Osteocyte (in vitro differentiated cells): ENCODE measurements at regions not wholly inside any gene's neighbourhood (a gene's known extent, or its start where the extent isn't known, plus 50 kb on each side); places are given as distances from the start of the nearest gene placed in this dataset.
A peak's percentile ranks its signal among the peaks of the same experiment; 100 is the strongest.

Experiments
- DNase-seq: peaks from one replicate; pipeline ENCODE4 v3.0.0; 2021; ENCODE audit warnings: mixed read lengths; ENCODE audit not compliant: unreplicated experiment; ENCODE audit errors: extremely low spot score
- H3K27ac Mint-ChIP-seq: one replicate; pipeline ENCODE4 v1.8.0; 2021; ENCODE audit warnings: mild to moderate bottlenecking, mixed read lengths; ENCODE audit not compliant: unreplicated experiment
- H3K27me3 Mint-ChIP-seq: one replicate; pipeline ENCODE4 v1.8.0; 2021; ENCODE audit warnings: mixed read lengths; ENCODE audit not compliant: unreplicated experiment
- H3K36me3 Mint-ChIP-seq: one replicate; pipeline ENCODE4 v1.8.0; 2021; ENCODE audit warnings: mixed read lengths; ENCODE audit not compliant: unreplicated experiment
- H3K4me1 Mint-ChIP-seq: one replicate; pipeline ENCODE4 v1.8.0; 2021; ENCODE audit warnings: mixed read lengths; ENCODE audit not compliant: unreplicated experiment
- H3K4me3 Mint-ChIP-seq: one replicate; pipeline ENCODE4 v1.8.0; 2021; ENCODE audit warnings: mild to moderate bottlenecking, moderate library complexity, mixed read lengths; ENCODE audit not compliant: unreplicated experiment
- H3K9me3 Mint-ChIP-seq: one replicate; pipeline ENCODE4 v1.8.0; 2021; ENCODE audit warnings: mixed read lengths; ENCODE audit not compliant: unreplicated experiment
- CTCF ChIP-seq: fragments of 200-600 bp; sonication (generic); IDR thresholded peaks from 2 replicates; pipeline ENCODE4 v1.5.0; 2021; ENCODE audit warnings: antibody characterized with exemption, mild to moderate bottlenecking, moderate library complexity

GRCh38 chr22:27312966-27313855 lies 488.3 kb downstream of the MN1 start:
- H3K27ac Mint-ChIP-seq = no peak overlapping the region

GRCh38 chr22:27314276-27314807 lies 487.2 kb downstream of the MN1 start:
- TF ChIP-seq CTCF = no peak
- Mint-ChIP-seq H3K36me3 (no peaks in the 10 kb centered on the region), H3K4me3 (no peak overlapping the region), H3K27ac (peak overlapping the region; percentile 25), H3K9me3 (no peaks in the 10 kb centered on the region), H3K4me1 (peaks cover 45% of the 10 kb centered on the region), H3K27me3 (no peaks in the 10 kb centered on the region)
- DNase-seq = no peak

More at GRCh38 chr22:27312966-27313855, 488.3 kb downstream of the MN1 start:
- DNase-seq = no peak
- Mint-ChIP-seq H3K9me3 (no peaks in the 10 kb centered on the region), H3K4me1 (peaks cover 42% of the 10 kb centered on the region), H3K27me3 (no peaks in the 10 kb centered on the region), H3K36me3 (no peaks in the 10 kb centered on the region), H3K4me3 (no peak overlapping the region)
- no peak for TF ChIP-seq CTCF

- H3K27me3 Mint-ChIP-seq = no peaks in the 10 kb centered on the region
- H3K36me3 Mint-ChIP-seq = no peaks in the 10 kb centered on the region
- no peak overlapping the region for H3K27ac Mint-ChIP-seq
- no peak overlapping the region for H3K4me3 Mint-ChIP-seq
- no peak for TF ChIP-seq CTCF
- peaks cover 36% of the 10 kb centered on the region for H3K4me1 Mint-ChIP-seq
- DNase-seq = no peak
- H3K9me3 Mint-ChIP-seq = no peaks in the 10 kb centered on the region
Measured at GRCh38 chr22:27315833-27316232, 485.7 kb downstream of the MN1 start.

GRCh38 chr22:27317096-27317495 lies 484.5 kb downstream of the MN1 start:
- TF ChIP-seq CTCF = peak; percentile 38
- H3K9me3 Mint-ChIP-seq = no peaks in the 10 kb centered on the region
- H3K27ac Mint-ChIP-seq = peak overlapping the region; percentile 46
- no peak for DNase-seq
- no peaks in the 10 kb centered on the region for H3K36me3 Mint-ChIP-seq
- H3K27me3 Mint-ChIP-seq = no peaks in the 10 kb centered on the region
- H3K4me1 Mint-ChIP-seq = peaks cover 36% of the 10 kb centered on the region
- H3K4me3 Mint-ChIP-seq = no peak overlapping the region

- no peak overlapping the region for H3K4me3 Mint-ChIP-seq
- H3K9me3 Mint-ChIP-seq = no peaks in the 10 kb centered on the region
- no peaks in the 10 kb centered on the region for H3K36me3 Mint-ChIP-seq
- no peak for TF ChIP-seq CTCF
- H3K27ac Mint-ChIP-seq = peak overlapping the region; percentile 46
- no peaks in the 10 kb centered on the region for H3K27me3 Mint-ChIP-seq
- DNase-seq = no peak
- peaks cover 36% of the 10 kb centered on the region for H3K4me1 Mint-ChIP-seq
Measured at GRCh38 chr22:27317971-27318428, 483.6 kb downstream of the MN1 start.
